WTC11 (cell line): ENCODE measurements at regions not wholly inside any gene's neighbourhood (a gene's known extent, or its start where the extent isn't known, plus 50 kb on each side); places are given as distances from the start of the nearest gene placed in this dataset.

Source experiments
- ATAC-seq: fragments of 200-7000 bp; cut with Tn5 transposase; 2 replicates; pipeline ENCODE4 v1.10.0; 2021; ENCODE audit warnings: mild to moderate bottlenecking, moderate library complexity
- CTCF ChIA-PET: fragments of 300-600 bp; sonication (Branson Sonifier 250); formaldehyde crosslinking; loops from one replicate; lab custom pipeline; 2021; ENCODE audit warnings: antibody characterized with exemption; lab: Charles Lee
- POLR2A ChIA-PET: fragments of 350-600 bp; sonication (Branson Sonifier 250); formaldehyde crosslinking; loops from one replicate; lab custom pipeline; 2021; ENCODE audit warnings: antibody characterized with exemption; lab: Charles Lee
- DNase-seq: peaks from one replicate; pipeline ENCODE4 v3.0.0; 2021; ENCODE audit warnings: low spot score
- H3K27ac Mint-ChIP-seq: 2 replicates; pipeline ENCODE4 v1.8.0; 2021; ENCODE audit warnings: mixed read lengths
- H3K27me3 Mint-ChIP-seq: 2 replicates; pipeline ENCODE4 v1.8.0; 2021; ENCODE audit warnings: low read depth, mild to moderate bottlenecking, moderate library complexity, mixed read lengths
- H3K36me3 Mint-ChIP-seq: 2 replicates; pipeline ENCODE4 v1.8.0; 2021; ENCODE audit warnings: mixed read lengths
- H3K4me1 Mint-ChIP-seq: 2 replicates; pipeline ENCODE4 v1.8.0; 2022; ENCODE audit warnings: mixed read lengths
- H3K4me3 Mint-ChIP-seq: 2 replicates; pipeline ENCODE4 v1.8.0; 2021; ENCODE audit warnings: mild to moderate bottlenecking, moderate library complexity, mixed read lengths
- H3K9me3 Mint-ChIP-seq: 2 replicates; pipeline ENCODE4 v1.8.0; 2021; ENCODE audit warnings: mixed read lengths
- ARID4B ChIP-seq: sonication (generic); formaldehyde crosslinking; IDR thresholded peaks from 2 replicates; pipeline ENCODE4 v1.8.0; 2023; ENCODE audit warnings: missing genetic modification reagents, mild to moderate bottlenecking, borderline replicate concordance
- ATF3 ChIP-seq: sonication (generic); formaldehyde crosslinking; conservative IDR thresholded peaks from 2 replicates; pipeline ENCODE4 v1.8.1; 2022; ENCODE audit warnings: mild to moderate bottlenecking, missing genetic modification reagents
- CBFB ChIP-seq: sonication (generic); formaldehyde crosslinking; IDR thresholded peaks from 2 replicates; pipeline ENCODE4 v1.8.1; 2022; ENCODE audit warnings: mild to moderate bottlenecking, low read depth, missing genetic modification reagents
- CDX4 ChIP-seq: fragments of 250-450 bp; sonication (Bioruptor Pico); IDR thresholded peaks from 2 replicates; pipeline ENCODE4 v1.9.0; 2021; ENCODE audit warnings: moderate library complexity, mild to moderate bottlenecking, inconsistent platforms, borderline replicate concordance
- ESRRA ChIP-seq: sonication (generic); formaldehyde crosslinking; IDR thresholded peaks from 2 replicates; pipeline ENCODE4 v1.8.1; 2022; ENCODE audit warnings: mild to moderate bottlenecking, missing genetic modification reagents, borderline replicate concordance
- FOXP1 ChIP-seq: sonication (generic); formaldehyde crosslinking; IDR thresholded peaks from 2 replicates; pipeline ENCODE4 v1.8.0; 2022; ENCODE audit warnings: missing genetic modification reagents, mild to moderate bottlenecking, moderate library complexity, borderline replicate concordance
- HMGA2 ChIP-seq: fragments of 250-450 bp; sonication (Bioruptor Pico); IDR thresholded peaks from 2 replicates; pipeline ENCODE4 v1.4.0; 2021; ENCODE audit warnings: mild to moderate bottlenecking, moderate library complexity
- IRF1 ChIP-seq: sonication (generic); formaldehyde crosslinking; IDR thresholded peaks from 2 replicates; pipeline ENCODE4 v1.8.0; 2023; ENCODE audit warnings: missing genetic modification reagents
- MLX ChIP-seq: sonication (generic); formaldehyde crosslinking; IDR thresholded peaks from 2 replicates; pipeline ENCODE4 v1.8.1; 2023; ENCODE audit warnings: mild to moderate bottlenecking, missing genetic modification reagents, moderate library complexity
- NFYB ChIP-seq: sonication (generic); formaldehyde crosslinking; conservative IDR thresholded peaks from 2 replicates; pipeline ENCODE4 v1.8.0; 2022; ENCODE audit warnings: low read depth, missing genetic modification reagents
- PRRX2 ChIP-seq: fragments of 250-450 bp; sonication (Bioruptor Pico); IDR thresholded peaks from 2 replicates; pipeline ENCODE4 v1.8.0; 2021; ENCODE audit warnings: mild to moderate bottlenecking
- SMAD4 ChIP-seq: sonication (generic); formaldehyde crosslinking; IDR thresholded peaks from 2 replicates; pipeline ENCODE4 v1.8.0; 2022; ENCODE audit warnings: mild to moderate bottlenecking, missing genetic modification reagents
- STAT6 ChIP-seq: sonication (generic); formaldehyde crosslinking; conservative IDR thresholded peaks from 2 replicates; pipeline ENCODE4 v1.8.1; 2023; ENCODE audit warnings: mild to moderate bottlenecking, low read depth, missing genetic modification reagents, moderate library complexity
- TEAD4 ChIP-seq: sonication (generic); formaldehyde crosslinking; IDR thresholded peaks from 2 replicates; pipeline ENCODE4 v1.8.0; 2022; ENCODE audit warnings: mild to moderate bottlenecking, missing genetic modification reagents
- ZBTB21 ChIP-seq: sonication (generic); formaldehyde crosslinking; IDR thresholded peaks from 2 replicates; pipeline ENCODE4 v1.8.1; 2023; ENCODE audit warnings: mild to moderate bottlenecking, missing genetic modification reagents, borderline replicate concordance
- ZNF219 ChIP-seq: sonication (generic); formaldehyde crosslinking; IDR thresholded peaks from 2 replicates; pipeline ENCODE4 v1.8.0; 2023; ENCODE audit warnings: missing genetic modification reagents, mild to moderate bottlenecking, borderline replicate concordance
- ZNF232 ChIP-seq: sonication (generic); formaldehyde crosslinking; IDR thresholded peaks from 2 replicates; pipeline ENCODE4 v1.8.0; 2022; ENCODE audit warnings: mild to moderate bottlenecking, missing genetic modification reagents
- ZNF532 ChIP-seq: fragments of 250-450 bp; sonication (Bioruptor Pico); IDR thresholded peaks from 2 replicates; pipeline ENCODE4 v1.9.0; 2021; ENCODE audit warnings: mild to moderate bottlenecking, borderline replicate concordance
- ZSCAN18 ChIP-seq: fragments of 250-450 bp; sonication (Bioruptor Pico); IDR thresholded peaks from 2 replicates; pipeline ENCODE4 v2.1.2; 2022; ENCODE audit warnings: mild to moderate bottlenecking, moderate library complexity

GRCh38 chr2:143885461-143885860 is 634.5 kb downstream of the ZEB2 start:
- peaks cover 88% of the 10 kb centered on the region for H3K27me3 Mint-ChIP-seq
- peaks cover 10% of the 10 kb centered on the region for H3K4me1 Mint-ChIP-seq
- ChIA-PET POLR2A (no interaction called here), CTCF (no interaction called here)
- H3K9me3 Mint-ChIP-seq, result no peaks in the 10 kb centered on the region
- no peak for TF ChIP-seq MLX (CRISPR knock-in tag)
- no peak for TF ChIP-seq CBFB (CRISPR knock-in tag)
- TF ChIP-seq HMGA2 (CRISPR knock-in tag), result no peak
- no peak for TF ChIP-seq ARID4B (CRISPR knock-in tag)
- no peak for TF ChIP-seq IRF1 (CRISPR knock-in tag)
- TF ChIP-seq ZNF532 (CRISPR knock-in tag), result no peak
- TF ChIP-seq CDX4 (CRISPR knock-in tag), result no peak
- TF ChIP-seq ESRRA, result no peak
- DNase-seq (no peak), ATAC-seq (no peak)
- H3K4me3 Mint-ChIP-seq, result no peak overlapping the region
- no peak overlapping the region for H3K27ac Mint-ChIP-seq
- H3K36me3 Mint-ChIP-seq, result no peaks in the 10 kb centered on the region

GRCh38 chr2:143881246-143881645 is 638.7 kb downstream of the ZEB2 start:
- ChIA-PET CTCF (no interaction called here), POLR2A (no interaction called here)
- Mint-ChIP-seq H3K27me3 (peaks cover 59% of the 10 kb centered on the region), H3K36me3 (no peaks in the 10 kb centered on the region), H3K4me3 (no peak overlapping the region), H3K27ac (no peak overlapping the region), H3K9me3 (no peaks in the 10 kb centered on the region), H3K4me1 (peaks cover 22% of the 10 kb centered on the region)
- no peak for ATAC-seq
- no peak for DNase-seq
- TF ChIP-seq NFYB, result no peak
- no peak for TF ChIP-seq ZBTB21 (CRISPR knock-in tag)
- no peak for TF ChIP-seq ZNF219
- no peak for TF ChIP-seq ATF3 (CRISPR knock-in tag)
- no peak for TF ChIP-seq ZSCAN18 (CRISPR knock-in tag)
- no peak for TF ChIP-seq ZNF232
- TF ChIP-seq FOXP1 (CRISPR knock-in tag), result no peak
- no peak for TF ChIP-seq TEAD4 (CRISPR knock-in tag)
- TF ChIP-seq SMAD4 (CRISPR knock-in tag), result no peak
- TF ChIP-seq PRRX2 (CRISPR knock-in tag), result no peak
- no peak for TF ChIP-seq STAT6
